Right lobe of liver (tissue), 6 donors: ENCODE measurements at regions not wholly inside any gene's neighbourhood (a gene's known extent, or its start where the extent isn't known, plus 50 kb on each side); places are given as distances from the start of the nearest gene placed in this dataset.

Experiments used
- ATAC-seq, 4 donors: fragments of 200-7000 bp; cut with Tn5 transposase; one replicate each; pipeline ENCODE4 v1.9.1; 2020; ENCODE audit warnings: mild to moderate bottlenecking in 4 of 4, moderate library complexity in 4 of 4
- DNase-seq, 3 donors: peaks; one replicate each; pipeline ENCODE4 v3.0.0-alpha.2; 2020
- H3K27ac ChIP-seq, 3 donors: fragments of 200-600 bp; one replicate each; pipeline ENCODE4 v1.8.0; 2022
- H3K27me3 ChIP-seq, 2 donors: fragments of 200-600 bp; one replicate each; pipeline ENCODE4 v1.8.0; 2022
- H3K36me3 ChIP-seq, 4 donors: fragments of 200-600 bp; sonication (generic) in 1 of 4; one replicate each; pipeline versions ENCODE4 v1.5.1 to v1.8.0; 2017 to 2022; ENCODE audit warnings: control low read depth in 1 of 4
- H3K4me1 ChIP-seq, 4 donors: fragments of 200-600 bp; sonication (generic) in 1 of 4; one replicate each; pipeline versions ENCODE4 v1.5.1 to v1.8.0; 2017 to 2022; ENCODE audit warnings: control low read depth in 1 of 4
- H3K4me3 ChIP-seq, 3 donors: fragments of 200-600 bp; one replicate each; pipeline ENCODE4 v1.8.0; 2022
- H3K9me3 ChIP-seq, 4 donors: fragments of 200-600 bp; sonication (generic) in 1 of 4; one replicate each; pipeline versions ENCODE4 v1.5.1 to v1.8.0; 2017 to 2022; ENCODE audit warnings: control low read depth in 1 of 4
- POLR2A ChIP-seq: fragments of 450-650 bp; IDR thresholded peaks from one replicate; pipeline ENCODE4 v1.6.1; 2017; ENCODE audit warnings: antibody characterized with exemption, mild to moderate bottlenecking
- WGBS: methylation state at CpG from one replicate; pipeline ENCODE4 v1.1.6; 2018; ENCODE audit warnings: low coverage, low lambda C conversion rate; ENCODE audit not compliant: insufficient coverage; ENCODE audit errors: missing lambda C conversion rate; 5-methylcytosine and 5-hydroxymethylcytosine counted together
- intact Hi-C, 2 donors: fragments of 100-400 bp; cut with DNase I; formaldehyde crosslinking; loops; one replicate each; pipeline versions ENCODE4 v1.11.2 to v1.14.1; 2022
- TF ChIP-seq, protein P1 (sequence below), 4 donors: fragments of 200-600 bp in 3 of 4; fragments of 450-650 bp in 1 of 4; IDR thresholded peaks; one replicate each; pipeline versions ENCODE4 v1.5.1 to v1.8.0; 2016 to 2022; ENCODE audit warnings: antibody characterized with exemption in 4 of 4, mild to moderate bottlenecking in 2 of 4
- donor health status: DM: no; HTN: yes; CAD: no.
- donor health status: DM: no; HTN: no; CAD: no.
- donor health status: DM: no; HTN: no; CAD: no.
- donor health status: DM: no; HTN: yes; CAD: no.
- donor health status: DM: no; HTN: yes; CAD: no.

DNA sequence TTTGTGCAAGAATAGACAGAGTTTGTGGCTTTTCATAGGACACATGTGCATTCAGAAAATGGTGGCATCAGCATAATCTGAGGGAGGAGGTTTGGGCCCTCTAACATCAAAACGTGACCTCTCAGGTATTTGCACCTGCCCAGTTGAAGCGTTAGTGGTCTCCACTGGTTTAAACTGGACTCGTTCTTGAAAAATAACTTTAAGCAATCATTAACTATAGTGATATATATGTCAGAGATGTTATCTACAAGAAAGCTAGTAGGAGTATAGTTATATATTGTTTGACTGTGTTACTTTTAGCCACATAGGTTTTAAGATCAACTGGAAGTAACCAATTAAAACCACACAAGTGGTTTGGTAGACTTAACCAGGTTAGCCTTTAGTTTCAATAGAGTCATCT, 607.4 kb downstream of the MAFB start:
- Histone ChIP-seq H3K36me3 (no peaks in the 10 kb centered on the region), H3K27me3 (no peaks in the 10 kb centered on the region), H3K4me1 (no peaks in the 10 kb centered on the region), H3K9me3 (no peaks in the 10 kb centered on the region), H3K4me3 (no peak overlapping the region), H3K27ac (no peak overlapping the region)
- WGBS: 59% methylated on average over 3 of the region's 3 CpGs
- TF ChIP-seq, protein P1, sequence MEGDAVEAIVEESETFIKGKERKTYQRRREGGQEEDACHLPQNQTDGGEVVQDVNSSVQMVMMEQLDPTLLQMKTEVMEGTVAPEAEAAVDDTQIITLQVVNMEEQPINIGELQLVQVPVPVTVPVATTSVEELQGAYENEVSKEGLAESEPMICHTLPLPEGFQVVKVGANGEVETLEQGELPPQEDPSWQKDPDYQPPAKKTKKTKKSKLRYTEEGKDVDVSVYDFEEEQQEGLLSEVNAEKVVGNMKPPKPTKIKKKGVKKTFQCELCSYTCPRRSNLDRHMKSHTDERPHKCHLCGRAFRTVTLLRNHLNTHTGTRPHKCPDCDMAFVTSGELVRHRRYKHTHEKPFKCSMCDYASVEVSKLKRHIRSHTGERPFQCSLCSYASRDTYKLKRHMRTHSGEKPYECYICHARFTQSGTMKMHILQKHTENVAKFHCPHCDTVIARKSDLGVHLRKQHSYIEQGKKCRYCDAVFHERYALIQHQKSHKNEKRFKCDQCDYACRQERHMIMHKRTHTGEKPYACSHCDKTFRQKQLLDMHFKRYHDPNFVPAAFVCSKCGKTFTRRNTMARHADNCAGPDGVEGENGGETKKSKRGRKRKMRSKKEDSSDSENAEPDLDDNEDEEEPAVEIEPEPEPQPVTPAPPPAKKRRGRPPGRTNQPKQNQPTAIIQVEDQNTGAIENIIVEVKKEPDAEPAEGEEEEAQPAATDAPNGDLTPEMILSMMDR (IDR thresholded peaks at IDR 0.05): no peak
- no peak for TF ChIP-seq POLR2A
- intact Hi-C loops: no loop called here
- DNase-seq: no peak
- ATAC-seq: no peak

DNA sequence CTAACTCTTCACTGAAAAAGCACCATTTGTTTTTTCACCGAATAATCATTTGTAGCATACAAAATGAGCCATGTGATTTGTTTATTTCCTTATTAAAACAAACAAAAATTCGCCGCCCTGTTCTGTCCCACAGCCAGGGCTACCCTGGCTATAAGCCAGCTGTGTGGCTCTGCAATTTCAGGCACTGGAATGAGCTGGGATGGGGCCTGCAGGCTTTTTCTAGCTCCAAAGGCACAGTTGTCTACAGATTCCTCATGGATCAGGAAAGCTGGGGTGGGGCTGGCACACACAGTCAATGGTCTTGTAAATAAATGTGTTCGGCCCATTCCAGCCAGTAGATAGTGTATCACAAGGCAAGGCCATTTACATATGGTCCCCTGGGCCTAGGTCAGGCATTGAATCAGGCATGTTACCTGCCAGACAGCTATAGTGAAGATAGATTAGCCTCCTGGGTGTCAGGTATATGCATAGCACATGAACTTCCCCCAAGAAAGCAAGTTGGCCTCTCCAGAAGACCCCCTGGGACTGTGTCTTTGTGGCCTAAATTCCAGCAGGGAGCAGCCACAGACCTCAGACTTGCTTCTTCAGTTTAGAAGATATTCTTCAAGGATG, 608.9 kb downstream of the MAFB start:
- 34% methylated on average over 4 of the region's 4 CpGs for WGBS
- no peaks in the 10 kb centered on the region for H3K36me3 ChIP-seq
- no peak for TF ChIP-seq POLR2A
- TF ChIP-seq, protein P1 (IDR thresholded peaks at IDR 0.05): no peak
- no peaks in the 10 kb centered on the region for H3K4me1 ChIP-seq
- no peaks in the 10 kb centered on the region for H3K9me3 ChIP-seq
- no peak for DNase-seq
- no peak overlapping the region for H3K4me3 ChIP-seq
- no peak overlapping the region for H3K27ac ChIP-seq
- peak in 1 of 4 donors; percentile 22 for ATAC-seq
- H3K27me3 ChIP-seq: no peaks in the 10 kb centered on the region
- intact Hi-C loops: no loop called here

DNA sequence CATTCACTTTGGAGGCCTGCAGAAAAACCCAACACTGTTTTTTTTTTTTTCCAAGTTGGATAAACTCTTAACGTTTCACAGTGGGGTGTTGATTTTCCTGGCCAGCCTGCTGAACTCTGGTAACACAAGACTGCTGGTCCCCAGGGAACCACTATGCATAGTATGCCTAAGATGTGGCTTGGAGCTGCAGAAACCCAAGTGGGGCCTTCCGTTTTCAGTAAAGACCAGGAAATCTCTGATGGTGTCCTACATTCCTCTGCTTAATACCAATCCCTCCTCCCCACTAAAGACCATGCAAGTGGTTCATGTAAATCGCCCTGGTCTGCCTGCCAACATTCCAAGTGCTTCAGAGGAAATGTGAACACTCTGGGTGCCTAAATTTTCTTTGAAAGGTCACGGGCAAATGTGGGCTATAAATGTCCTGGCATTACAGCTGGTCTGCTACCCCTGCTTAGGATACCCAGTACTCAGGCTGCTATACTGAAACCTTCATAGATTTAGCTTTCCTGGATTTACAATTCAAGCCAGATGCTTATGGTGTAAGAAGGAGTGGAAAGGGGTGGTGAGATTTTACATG, 615.4 kb downstream of the MAFB start:
- Histone ChIP-seq H3K27ac (no peak overlapping the region), H3K4me3 (no peak overlapping the region), H3K27me3 (no peaks in the 10 kb centered on the region), H3K9me3 (no peaks in the 10 kb centered on the region), H3K4me1 (no peaks in the 10 kb centered on the region), H3K36me3 (no peaks in the 10 kb centered on the region)
- ATAC-seq: no peak
- intact Hi-C loops: no loop called here
- no peak for DNase-seq
- 25% methylated on average over 4 of the region's 4 CpGs for WGBS
- TF ChIP-seq POLR2A: no peak
- TF ChIP-seq, protein P1 (IDR thresholded peaks at IDR 0.05): no peak

DNA sequence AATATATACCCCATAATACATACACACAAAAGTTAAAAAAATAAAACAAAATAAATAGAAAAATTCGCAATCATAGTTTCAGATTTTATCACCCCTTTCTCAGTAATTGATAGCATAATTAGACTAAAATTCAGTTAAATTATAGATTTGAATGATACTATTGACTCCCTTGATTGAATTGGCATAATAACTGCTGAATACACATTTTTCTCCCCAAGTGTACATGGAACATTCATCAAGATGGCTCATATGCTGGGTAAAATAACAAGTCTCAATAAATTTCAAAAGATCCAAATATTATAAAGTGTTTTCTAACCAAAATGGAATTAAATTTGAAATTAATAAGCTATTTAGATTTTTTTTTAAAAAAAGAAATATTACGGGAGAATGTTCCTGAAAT, 616.1 kb downstream of the MAFB start:
- H3K36me3 ChIP-seq: no peaks in the 10 kb centered on the region
- WGBS: 89% methylated on average over 2 of the region's 2 CpGs
- H3K9me3 ChIP-seq: no peaks in the 10 kb centered on the region
- TF ChIP-seq POLR2A: no peak
- TF ChIP-seq, protein P1 (IDR thresholded peaks at IDR 0.05): no peak
- no peak overlapping the region for H3K27ac ChIP-seq
- intact Hi-C loops: no loop called here
- no peaks in the 10 kb centered on the region for H3K4me1 ChIP-seq
- no peaks in the 10 kb centered on the region for H3K27me3 ChIP-seq
- no peak for DNase-seq
- no peak overlapping the region for H3K4me3 ChIP-seq
- ATAC-seq: no peak
